ENCODE measurements at regions not wholly inside any gene's neighbourhood (a gene's known extent, or its start where the extent isn't known, plus 50 kb on each side); places are given as distances from the start of the nearest gene placed in this dataset.

- DNase-seq (no peak), ATAC-seq (no peak)
- Histone ChIP-seq H3K9me3 (ENCODE audit: control insufficient read depth, insufficient read depth, low read length) (no peaks in the 10 kb centered on the region), H3K27ac (ENCODE audit: low read length) (no peak overlapping the region), H3K4me3 (ENCODE audit: low read length) (no peak overlapping the region), H3K27me3 (ENCODE audit: control insufficient read depth, insufficient read depth, low read length) (no peaks in the 10 kb centered on the region), H3K4me1 (ENCODE audit: control insufficient read depth, insufficient read depth, low read length) (no peaks in the 10 kb centered on the region), H3K36me3 (ENCODE audit: control insufficient read depth, insufficient read depth, low read length) (no peaks in the 10 kb centered on the region)
- Mint-ChIP-seq H3K4me3 (no peak overlapping the region), H3K27me3 (ENCODE audit: low read depth in 2 of 2) (no peaks in the 10 kb centered on the region), H3K36me3 (no peaks in the 10 kb centered on the region), H3K27ac (no peak overlapping the region), H3K9me3 (peaks cover 11 to 17% of the 10 kb centered on the region in 2 donors), H3K4me1 (no peaks in the 10 kb centered on the region)
- intact Hi-C loops (cut with micrococcal nuclease) = no loop called here
- TF ChIP-seq CTCF (IDR thresholded peaks at IDR 0.05) = no peak
- WGBS (ENCODE audit: insufficient coverage) = 75% methylated on average over 2 of the region's 3 CpGs
Measured at GRCh38 chr5:31062902-31063580, 130.4 kb upstream of the CDH6 start.

- Histone ChIP-seq H3K27me3 (ENCODE audit: control insufficient read depth, insufficient read depth, low read length) (no peaks in the 10 kb centered on the region), H3K27ac (ENCODE audit: low read length) (no peak overlapping the region), H3K9me3 (ENCODE audit: control insufficient read depth, insufficient read depth, low read length) (no peaks in the 10 kb centered on the region), H3K4me3 (ENCODE audit: low read length) (no peak overlapping the region), H3K4me1 (ENCODE audit: control insufficient read depth, insufficient read depth, low read length) (no peaks in the 10 kb centered on the region), H3K36me3 (ENCODE audit: control insufficient read depth, insufficient read depth, low read length) (no peaks in the 10 kb centered on the region)
- Mint-ChIP-seq H3K27me3 (ENCODE audit: low read depth in 2 of 2) (no peaks in the 10 kb centered on the region), H3K27ac (no peak overlapping the region), H3K4me3 (no peak overlapping the region), H3K9me3 (peaks cover 11 to 12% of the 10 kb centered on the region in 2 donors), H3K36me3 (no peaks in the 10 kb centered on the region), H3K4me1 (no peaks in the 10 kb centered on the region)
- DNase-seq (no peak), ATAC-seq (no peak)
- intact Hi-C loops (cut with micrococcal nuclease) = no loop called here
- 82% methylated on average over 2 of the region's 2 CpGs for WGBS (ENCODE audit: insufficient coverage)
- TF ChIP-seq CTCF (IDR thresholded peaks at IDR 0.05) = no peak
Measured at GRCh38 chr5:31059889-31060288, 133.6 kb upstream of the CDH6 start.

GRCh38 chr5:31054453-31054852 is 139.0 kb upstream of the CDH6 start:
- no peak for DNase-seq
- H3K9me3 Mint-ChIP-seq = peaks cover 5 to 9% of the 10 kb centered on the region in 2 donors
- Histone ChIP-seq H3K36me3 (ENCODE audit: control insufficient read depth, insufficient read depth, low read length) (no peaks in the 10 kb centered on the region), H3K4me3 (ENCODE audit: low read length) (no peak overlapping the region), H3K27ac (ENCODE audit: low read length) (no peak overlapping the region), H3K9me3 (ENCODE audit: control insufficient read depth, insufficient read depth, low read length) (no peaks in the 10 kb centered on the region), H3K27me3 (ENCODE audit: control insufficient read depth, insufficient read depth, low read length) (no peaks in the 10 kb centered on the region), H3K4me1 (ENCODE audit: control insufficient read depth, insufficient read depth, low read length) (no peaks in the 10 kb centered on the region)
- TF ChIP-seq CTCF (IDR thresholded peaks at IDR 0.05) = no peak
- intact Hi-C loops (cut with micrococcal nuclease) = no loop called here
- no peaks in the 10 kb centered on the region for H3K4me1 Mint-ChIP-seq
- WGBS (ENCODE audit: insufficient coverage) = 56% methylated on average over 4 of the region's 4 CpGs
- no peaks in the 10 kb centered on the region for H3K36me3 Mint-ChIP-seq
- no peak for ATAC-seq
- H3K27ac Mint-ChIP-seq = no peak overlapping the region
- H3K4me3 Mint-ChIP-seq = no peak overlapping the region
- H3K27me3 Mint-ChIP-seq (ENCODE audit: low read depth in 2 of 2) = no peaks in the 10 kb centered on the region
